HEK293 (cell line): ENCODE measurements at regions not wholly inside any gene's neighbourhood (a gene's known extent, or its start where the extent isn't known, plus 50 kb on each side); places are given as distances from the start of the nearest gene placed in this dataset.

Source experiments
- CTCF ChIA-PET: fragments of 350-600 bp; formaldehyde crosslinking; extraction: SDS; loops from one replicate; lab custom pipeline; 2021; ENCODE audit warnings: antibody characterized with exemption; lab: Yijun Ruan, JAX
- POLR2A ChIA-PET: fragments of 300-600 bp; formaldehyde crosslinking; extraction: SDS; loops from one replicate; lab custom pipeline; 2020; ENCODE audit warnings: antibody characterized with exemption, inconsistent platforms; lab: Yijun Ruan, JAX
- H3K27ac ChIP-seq: fragments of 200-500 bp; sonication (Bioruptor generic); 2 replicates; pipeline ENCODE4 v1.5.1; 2014; ENCODE audit warnings: low read depth, low read length, control low read depth, inconsistent platforms; ENCODE audit errors: extremely low read depth
- H3K36me3 ChIP-seq, 2 experiments: fragments of 200-500 bp in 1 of 2; sonication (Bioruptor generic) in 1 of 2; 1 replicate in 1 of 2; 2 replicates in 1 of 2; pipeline ENCODE4 v1.5.1; 2014 to 2017; ENCODE audit warnings: inconsistent platforms in 2 of 2, low read length in 2 of 2; ENCODE audit not compliant: control insufficient read depth in 2 of 2, insufficient read depth in 1 of 2
- H3K4me1 ChIP-seq: fragments of 200-500 bp; sonication (Bioruptor generic); 2 replicates; pipeline ENCODE4 v1.5.1; 2014; ENCODE audit warnings: mild to moderate bottlenecking, low read length, inconsistent platforms; ENCODE audit not compliant: control insufficient read depth, insufficient read depth
- H3K4me3 ChIP-seq: 2 replicates; pipeline ENCODE4 v1.5.1; 2011; ENCODE audit warnings: low read depth, mild to moderate bottlenecking, control low read depth, low read length, moderate library complexity
- H3K9me3 ChIP-seq: fragments of 200-500 bp; sonication (Bioruptor generic); 2 replicates; pipeline ENCODE4 v1.5.1; 2014; ENCODE audit warnings: low read depth, low read length, inconsistent platforms; ENCODE audit not compliant: control insufficient read depth, insufficient read depth
- ELK4 ChIP-seq: IDR thresholded peaks from 2 replicates; pipeline ENCODE4 v1.6.1; 2011; ENCODE audit warnings: mild to moderate bottlenecking, low read depth, low read length, borderline replicate concordance
- HOXC10 ChIP-seq: sonication (generic); formaldehyde crosslinking; IDR thresholded peaks from 2 replicates; pipeline ENCODE4 v1.8.1; 2023; ENCODE audit warnings: mild to moderate bottlenecking, missing genetic modification reagents
- KLF8 ChIP-seq: fragments of 450-650 bp; formaldehyde crosslinking; IDR thresholded peaks from 2 replicates; pipeline ENCODE4 v1.5.1; 2016; ENCODE audit warnings: missing biosample characterization, missing genetic modification characterization
- SP3 ChIP-seq: fragments of 450-650 bp; formaldehyde crosslinking; IDR thresholded peaks from 2 replicates; pipeline ENCODE4 v1.5.1; 2016; ENCODE audit warnings: missing biosample characterization, missing genetic modification characterization
- SP7 ChIP-seq: fragments of 450-650 bp; formaldehyde crosslinking; IDR thresholded peaks from 2 replicates; pipeline ENCODE4 v1.5.1; 2016; ENCODE audit warnings: missing biosample characterization, missing genetic modification characterization
- ZNF114 ChIP-seq: fragments of 450-650 bp; formaldehyde crosslinking; IDR thresholded peaks from 2 replicates; pipeline ENCODE4 v1.5.0; 2017; ENCODE audit warnings: missing biosample characterization, missing genetic modification characterization
- ZNF138 ChIP-seq: fragments of 450-650 bp; formaldehyde crosslinking; IDR thresholded peaks from 2 replicates; pipeline ENCODE4 v1.5.1; 2016; ENCODE audit warnings: missing biosample characterization, missing genetic modification characterization, borderline replicate concordance
- ZNF148 ChIP-seq: fragments of 450-650 bp; formaldehyde crosslinking; IDR thresholded peaks from 2 replicates; pipeline ENCODE4 v1.5.0; 2017; ENCODE audit warnings: missing biosample characterization, missing genetic modification characterization, borderline replicate concordance
- ZNF184 ChIP-seq: fragments of 450-650 bp; IDR thresholded peaks from 2 replicates; pipeline ENCODE4 v1.5.1; 2018; ENCODE audit warnings: missing biosample characterization, mild to moderate bottlenecking, missing genetic modification characterization
- ZNF202 ChIP-seq: fragments of 450-650 bp; formaldehyde crosslinking; IDR thresholded peaks from 2 replicates; pipeline ENCODE4 v1.5.1; 2016; ENCODE audit warnings: missing biosample characterization, missing genetic modification characterization, borderline replicate concordance
- ZNF211 ChIP-seq: fragments of 450-650 bp; formaldehyde crosslinking; IDR thresholded peaks from 2 replicates; pipeline ENCODE4 v1.5.1; 2016; ENCODE audit warnings: low read depth, missing biosample characterization, missing genetic modification characterization
- ZNF280C ChIP-seq: fragments of 450-650 bp; formaldehyde crosslinking; IDR thresholded peaks from 2 replicates; pipeline ENCODE4 v1.5.1; 2016; ENCODE audit warnings: missing biosample characterization, missing genetic modification characterization
- ZNF404 ChIP-seq: fragments of 450-650 bp; formaldehyde crosslinking; IDR thresholded peaks from 2 replicates; pipeline ENCODE4 v1.5.1; 2017; ENCODE audit warnings: missing biosample characterization, missing genetic modification characterization
- ZNF610 ChIP-seq: fragments of 450-650 bp; formaldehyde crosslinking; IDR thresholded peaks from 2 replicates; pipeline ENCODE4 v1.5.1; 2016; ENCODE audit warnings: missing biosample characterization, missing genetic modification characterization, borderline replicate concordance
- ZNF658 ChIP-seq: fragments of 450-650 bp; formaldehyde crosslinking; IDR thresholded peaks from 2 replicates; pipeline ENCODE4; 2016; ENCODE audit warnings: missing biosample characterization, missing genetic modification characterization
- ZNF792 ChIP-seq: fragments of 450-650 bp; formaldehyde crosslinking; IDR thresholded peaks from 2 replicates; pipeline ENCODE4 v1.5.1; 2016; ENCODE audit warnings: missing biosample characterization, missing genetic modification characterization
- ZNF843 ChIP-seq: fragments of 450-650 bp; formaldehyde crosslinking; IDR thresholded peaks from 2 replicates; pipeline ENCODE4 v1.5.1; 2016; ENCODE audit warnings: missing biosample characterization, missing genetic modification characterization
- TF ChIP-seq, protein P1 (sequence below): fragments of 450-650 bp; formaldehyde crosslinking; IDR thresholded peaks from 2 replicates; pipeline ENCODE4 v1.5.1; 2017; ENCODE audit warnings: missing biosample characterization, missing genetic modification characterization
- TF ChIP-seq, protein P2 (sequence below): fragments of 450-650 bp; formaldehyde crosslinking; IDR thresholded peaks from 2 replicates; pipeline ENCODE4 v1.5.1; 2016; ENCODE audit warnings: missing biosample characterization, missing genetic modification characterization, low read depth

- POLR2A ChIA-PET, result no interaction called here
- no peak overlapping the region for H3K4me3 ChIP-seq
- H3K27ac ChIP-seq, result no peak overlapping the region
- TF ChIP-seq HOXC10 (CRISPR knock-in tag) (no peak), SP7 (no peak), ZNF148 (tag by site-specific recombination) (no peak), ZNF202 (tag by site-specific recombination) (no peak), ZNF211 (tag by site-specific recombination) (no peak), ZNF658 (tag by site-specific recombination) (no peak), SP3 (tag by site-specific recombination) (no peak), ZNF138 (no peak), ZNF792 (tag by site-specific recombination) (no peak), ZNF610 (no peak), ELK4 (no peak), ZNF404 (no peak), ZNF280C (tag by site-specific recombination) (no peak), KLF8 (no peak), ZNF114 (tag by site-specific recombination) (no peak), ZNF843 (no peak), ZNF184 (tag by site-specific recombination) (no peak)
- TF ChIP-seq, protein P1, sequence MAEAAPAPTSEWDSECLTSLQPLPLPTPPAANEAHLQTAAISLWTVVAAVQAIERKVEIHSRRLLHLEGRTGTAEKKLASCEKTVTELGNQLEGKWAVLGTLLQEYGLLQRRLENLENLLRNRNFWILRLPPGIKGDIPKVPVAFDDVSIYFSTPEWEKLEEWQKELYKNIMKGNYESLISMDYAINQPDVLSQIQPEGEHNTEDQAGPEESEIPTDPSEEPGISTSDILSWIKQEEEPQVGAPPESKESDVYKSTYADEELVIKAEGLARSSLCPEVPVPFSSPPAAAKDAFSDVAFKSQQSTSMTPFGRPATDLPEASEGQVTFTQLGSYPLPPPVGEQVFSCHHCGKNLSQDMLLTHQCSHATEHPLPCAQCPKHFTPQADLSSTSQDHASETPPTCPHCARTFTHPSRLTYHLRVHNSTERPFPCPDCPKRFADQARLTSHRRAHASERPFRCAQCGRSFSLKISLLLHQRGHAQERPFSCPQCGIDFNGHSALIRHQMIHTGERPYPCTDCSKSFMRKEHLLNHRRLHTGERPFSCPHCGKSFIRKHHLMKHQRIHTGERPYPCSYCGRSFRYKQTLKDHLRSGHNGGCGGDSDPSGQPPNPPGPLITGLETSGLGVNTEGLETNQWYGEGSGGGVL (tag by site-specific recombination), result no peak
- TF ChIP-seq, protein P2, sequence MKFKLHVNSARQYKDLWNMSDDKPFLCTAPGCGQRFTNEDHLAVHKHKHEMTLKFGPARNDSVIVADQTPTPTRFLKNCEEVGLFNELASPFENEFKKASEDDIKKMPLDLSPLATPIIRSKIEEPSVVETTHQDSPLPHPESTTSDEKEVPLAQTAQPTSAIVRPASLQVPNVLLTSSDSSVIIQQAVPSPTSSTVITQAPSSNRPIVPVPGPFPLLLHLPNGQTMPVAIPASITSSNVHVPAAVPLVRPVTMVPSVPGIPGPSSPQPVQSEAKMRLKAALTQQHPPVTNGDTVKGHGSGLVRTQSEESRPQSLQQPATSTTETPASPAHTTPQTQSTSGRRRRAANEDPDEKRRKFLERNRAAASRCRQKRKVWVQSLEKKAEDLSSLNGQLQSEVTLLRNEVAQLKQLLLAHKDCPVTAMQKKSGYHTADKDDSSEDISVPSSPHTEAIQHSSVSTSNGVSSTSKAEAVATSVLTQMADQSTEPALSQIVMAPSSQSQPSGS, result no peak
- H3K9me3 ChIP-seq, result no peaks in the 10 kb centered on the region
- CTCF ChIA-PET, result interaction anchor here (0.7 kb wide), 1 partner anchor 21 kb away, joined by 3 read pairs; no protein-coding TSS in a partner anchor
- no peaks in the 10 kb centered on the region for H3K36me3 ChIP-seq
- no peaks in the 10 kb centered on the region for H3K4me1 ChIP-seq
These were observed 285.7 kb upstream of the DCC start for GRCh38 chr18:52054324-52054723.
